ENCODE measurements at regions not wholly inside any gene's neighbourhood (a gene's known extent, or its start where the extent isn't known, plus 50 kb on each side); places are given as distances from the start of the nearest gene placed in this dataset.

GRCh38 chr2:104163611-104164130, 690.2 kb upstream of the POU3F3 start:
- H3K9me3 ChIP-seq (ENCODE audit: control insufficient read depth, insufficient read depth, low read depth, low read length) = no peaks in the 10 kb centered on the region
- ChIA-PET CTCF (no interaction called here), POLR2A (no interaction called here)
- H3K36me3 ChIP-seq (ENCODE audit: control insufficient read depth in 2 of 2, insufficient read depth in 1 of 2, low read length in 2 of 2) = no peaks in the 10 kb centered on the region
- no peak overlapping the region for H3K27ac ChIP-seq (ENCODE audit: extremely low read depth, low read depth, low read length)
- H3K4me3 ChIP-seq (ENCODE audit: low read depth, low read length) = no peak overlapping the region
- no peaks in the 10 kb centered on the region for H3K4me1 ChIP-seq (ENCODE audit: control insufficient read depth, insufficient read depth, low read length)
- TF ChIP-seq ZFHX2 (tag by site-specific recombination; conservative IDR thresholded peaks at IDR 0.05) (no peak), ZNF202 (tag by site-specific recombination; IDR thresholded peaks at IDR 0.05; ENCODE audit: borderline replicate concordance) (no peak), ZNF37A (tag by site-specific recombination; IDR thresholded peaks at IDR 0.05) (no peak), ZNF140 (tag by site-specific recombination; IDR thresholded peaks at IDR 0.05) (no peak), ZNF121 (tag by site-specific recombination; IDR thresholded peaks at IDR 0.05) (no peak), ZNF701 (tag by site-specific recombination; IDR thresholded peaks at IDR 0.05) (no peak), ZNF473 (tag by site-specific recombination; IDR thresholded peaks at IDR 0.05) (no peak), HOXC10 (CRISPR knock-in tag; IDR thresholded peaks at IDR 0.05) (no peak), GLIS2 (tag by site-specific recombination; IDR thresholded peaks at IDR 0.05) (no peak), ZNF501 (tag by site-specific recombination; IDR thresholded peaks at IDR 0.05) (no peak), RBAK (tag by site-specific recombination; IDR thresholded peaks at IDR 0.05) (no peak), ZFP41 (tag by site-specific recombination; IDR thresholded peaks at IDR 0.05; ENCODE audit: borderline replicate concordance) (no peak), ZNF239 (tag by site-specific recombination; IDR thresholded peaks at IDR 0.05) (no peak), ZNF654 (tag by site-specific recombination; IDR thresholded peaks at IDR 0.05; ENCODE audit: low read depth) (no peak)

GRCh38 chr2:104164721-104165252, 689.1 kb upstream of the POU3F3 start:
- Histone ChIP-seq H3K4me1 (ENCODE audit: control insufficient read depth, insufficient read depth, low read length) (no peaks in the 10 kb centered on the region), H3K27ac (ENCODE audit: extremely low read depth, low read depth, low read length) (no peak overlapping the region), H3K4me3 (ENCODE audit: low read depth, low read length) (no peak overlapping the region), H3K9me3 (ENCODE audit: control insufficient read depth, insufficient read depth, low read depth, low read length) (no peaks in the 10 kb centered on the region), H3K36me3 (ENCODE audit: control insufficient read depth in 2 of 2, insufficient read depth in 1 of 2, low read length in 2 of 2) (no peaks in the 10 kb centered on the region)
- ChIA-PET CTCF (no interaction called here), POLR2A (no interaction called here)
- TF ChIP-seq PRDM2 (tag by site-specific recombination; IDR thresholded peaks at IDR 0.05; ENCODE audit: borderline replicate concordance) (no peak), ZNF776 (tag by site-specific recombination; IDR thresholded peaks at IDR 0.05; ENCODE audit: borderline replicate concordance) (no peak), BCL11A (tag by site-specific recombination; IDR thresholded peaks at IDR 0.05; ENCODE audit: low read depth) (no peak), KLF7 (tag by site-specific recombination; IDR thresholded peaks at IDR 0.05; ENCODE audit: borderline replicate concordance) (no peak)

GRCh38 chr2:104177179-104177578, 676.7 kb upstream of the POU3F3 start:
- Histone ChIP-seq H3K9me3 (ENCODE audit: control insufficient read depth, insufficient read depth, low read depth, low read length) (no peaks in the 10 kb centered on the region), H3K4me3 (ENCODE audit: low read depth, low read length) (no peak overlapping the region), H3K36me3 (ENCODE audit: control insufficient read depth in 2 of 2, insufficient read depth in 1 of 2, low read length in 2 of 2) (no peaks in the 10 kb centered on the region), H3K27ac (ENCODE audit: extremely low read depth, low read depth, low read length) (no peak overlapping the region), H3K4me1 (ENCODE audit: control insufficient read depth, insufficient read depth, low read length) (peaks cover 3% of the 10 kb centered on the region; the same call in 1 of the 2 replicates)
- CTCF ChIA-PET = no interaction called here
- POLR2A ChIA-PET = no interaction called here
- TF ChIP-seq SP2 (tag by site-specific recombination; IDR thresholded peaks at IDR 0.05) (no peak), GLI2 (tag by site-specific recombination; IDR thresholded peaks at IDR 0.05; ENCODE audit: borderline replicate concordance, low read depth) (no peak), ZNF670 (tag by site-specific recombination; IDR thresholded peaks at IDR 0.05; ENCODE audit: low read depth) (no peak), KLF8 (tag by site-specific recombination; IDR thresholded peaks at IDR 0.05) (no peak)
